Adrenal gland (tissue), 9 donors: ENCODE measurements at regions not wholly inside any gene's neighbourhood (a gene's known extent, or its start where the extent isn't known, plus 50 kb on each side); places are given as distances from the start of the nearest gene placed in this dataset.

Source experiments
- DNase-seq, 7 donors: peaks; one replicate each; pipeline ENCODE4 v3.0.0-alpha.2; 2019 to 2020
- H3K27ac ChIP-seq, 5 donors: fragments of 200-600 bp; sonication (generic) in 4 of 5; 1 replicate in 3 of 5; 2 replicates in 2 of 5; pipeline versions ENCODE4 v1.5.1 to v1.8.0; 2016 to 2020; ENCODE audit warnings: mild to moderate bottlenecking in 1 of 5
- H3K27me3 ChIP-seq: fragments of 200-600 bp; 2 replicates; pipeline ENCODE4 v1.8.0; 2021
- H3K36me3 ChIP-seq, 2 donors: fragments of 200-600 bp; replicated peaks in 1 of 2; 1 replicate in 1 of 2; 2 replicates in 1 of 2; pipeline versions ENCODE4 v1.5.1 to v1.8.0; 2018 to 2022
- H3K4me1 ChIP-seq, 2 donors: fragments of 200-600 bp; replicated peaks in 1 of 2; 1 replicate in 1 of 2; 2 replicates in 1 of 2; pipeline versions ENCODE4 v1.5.1 to v1.8.0; 2018 to 2021
- H3K4me3 ChIP-seq, 4 donors: fragments of 200-600 bp; sonication (generic) in 3 of 4; one replicate each; pipeline ENCODE4 v1.5.1; 2016 to 2018
- H3K9me3 ChIP-seq, 3 donors: fragments of 200-600 bp; sonication (generic) in 1 of 3; replicated peaks in 1 of 3; 1 replicate in 2 of 3; 2 replicates in 1 of 3; pipeline versions ENCODE4 v1.5.1 to v1.8.0; 2016 to 2021
- POLR2A ChIP-seq, 2 donors: fragments of 450-650 bp; IDR thresholded peaks; one replicate each; pipeline ENCODE4 v1.6.1; 2017; ENCODE audit warnings: antibody characterized with exemption in 2 of 2, mild to moderate bottlenecking in 2 of 2, moderate library complexity in 1 of 2
- WGBS, 4 donors: extraction: QIAGEN DNeasy Blood & Tissue Kit in 2 of 4; methylation state at CpG; one replicate each; pipeline versions ENCODE4 v1.1.5 to v1.1.7; 2013 to 2017; 5-methylcytosine and 5-hydroxymethylcytosine counted together
- intact Hi-C, 2 donors: fragments of 100-400 bp; cut with DNase I; formaldehyde crosslinking; loops; one replicate each; pipeline versions ENCODE4 v1.14.1 to v1.15.0; 2022 to 2023
- TF ChIP-seq, protein P1 (sequence below), 6 experiments: fragments of 450-650 bp in 4 of 6; fragments of 200-600 bp in 2 of 6; sonication (generic) in 1 of 6; IDR thresholded peaks; 1 replicate in 5 of 6; 2 replicates in 1 of 6; pipeline versions ENCODE4 v1.5.1 to v1.8.0; 2016 to 2021; ENCODE audit warnings: antibody characterized with exemption in 6 of 6, mild to moderate bottlenecking in 2 of 6, moderate library complexity in 1 of 6
- donor health status: healthy with polysubstance abuse.
- donor health status: Bipolar disorder and iron deficiency.
- donor health status: DM: yes; HTN: yes; CAD: no.
- donor health status: DM: no; HTN: no; CAD: no.
- donor health status: DM: no; HTN: no; CAD: no.

DNA sequence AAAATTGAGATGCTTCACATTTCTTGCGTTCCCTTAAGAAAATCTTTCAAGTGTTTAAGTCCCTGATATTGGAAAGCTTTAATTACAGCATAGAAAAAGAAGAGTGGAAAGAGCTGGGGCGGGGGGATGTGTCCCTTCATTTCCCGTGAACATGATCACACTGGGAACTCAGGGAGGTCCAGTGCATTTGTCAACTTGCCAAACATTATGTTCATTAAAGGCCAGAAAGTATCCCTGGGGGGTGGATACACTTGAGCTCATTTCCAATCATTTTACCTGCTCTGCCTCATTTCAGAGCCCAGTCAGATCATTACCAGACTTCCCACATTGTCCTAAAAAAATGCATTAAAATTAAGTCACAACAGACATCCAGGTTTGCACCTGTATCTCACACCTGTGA, 123.6 kb upstream of the KCNJ15 start:
- Histone ChIP-seq H3K4me1 (no peaks in the 10 kb centered on the region), H3K27me3 (no peaks in the 10 kb centered on the region), H3K4me3 (no peak overlapping the region), H3K9me3 (no peaks in the 10 kb centered on the region), H3K36me3 (no peaks in the 10 kb centered on the region), H3K27ac (no peak overlapping the region)
- WGBS, 4 donors = 59 to 77% (median 74%) methylated on average over 3 of the region's 3 CpGs
- DNase-seq = no peak
- TF ChIP-seq, protein P1, sequence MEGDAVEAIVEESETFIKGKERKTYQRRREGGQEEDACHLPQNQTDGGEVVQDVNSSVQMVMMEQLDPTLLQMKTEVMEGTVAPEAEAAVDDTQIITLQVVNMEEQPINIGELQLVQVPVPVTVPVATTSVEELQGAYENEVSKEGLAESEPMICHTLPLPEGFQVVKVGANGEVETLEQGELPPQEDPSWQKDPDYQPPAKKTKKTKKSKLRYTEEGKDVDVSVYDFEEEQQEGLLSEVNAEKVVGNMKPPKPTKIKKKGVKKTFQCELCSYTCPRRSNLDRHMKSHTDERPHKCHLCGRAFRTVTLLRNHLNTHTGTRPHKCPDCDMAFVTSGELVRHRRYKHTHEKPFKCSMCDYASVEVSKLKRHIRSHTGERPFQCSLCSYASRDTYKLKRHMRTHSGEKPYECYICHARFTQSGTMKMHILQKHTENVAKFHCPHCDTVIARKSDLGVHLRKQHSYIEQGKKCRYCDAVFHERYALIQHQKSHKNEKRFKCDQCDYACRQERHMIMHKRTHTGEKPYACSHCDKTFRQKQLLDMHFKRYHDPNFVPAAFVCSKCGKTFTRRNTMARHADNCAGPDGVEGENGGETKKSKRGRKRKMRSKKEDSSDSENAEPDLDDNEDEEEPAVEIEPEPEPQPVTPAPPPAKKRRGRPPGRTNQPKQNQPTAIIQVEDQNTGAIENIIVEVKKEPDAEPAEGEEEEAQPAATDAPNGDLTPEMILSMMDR (IDR thresholded peaks at IDR 0.05) = no peak
- no peak for TF ChIP-seq POLR2A (IDR thresholded peaks at IDR 0.05)
- intact Hi-C loops = no loop called here

DNA sequence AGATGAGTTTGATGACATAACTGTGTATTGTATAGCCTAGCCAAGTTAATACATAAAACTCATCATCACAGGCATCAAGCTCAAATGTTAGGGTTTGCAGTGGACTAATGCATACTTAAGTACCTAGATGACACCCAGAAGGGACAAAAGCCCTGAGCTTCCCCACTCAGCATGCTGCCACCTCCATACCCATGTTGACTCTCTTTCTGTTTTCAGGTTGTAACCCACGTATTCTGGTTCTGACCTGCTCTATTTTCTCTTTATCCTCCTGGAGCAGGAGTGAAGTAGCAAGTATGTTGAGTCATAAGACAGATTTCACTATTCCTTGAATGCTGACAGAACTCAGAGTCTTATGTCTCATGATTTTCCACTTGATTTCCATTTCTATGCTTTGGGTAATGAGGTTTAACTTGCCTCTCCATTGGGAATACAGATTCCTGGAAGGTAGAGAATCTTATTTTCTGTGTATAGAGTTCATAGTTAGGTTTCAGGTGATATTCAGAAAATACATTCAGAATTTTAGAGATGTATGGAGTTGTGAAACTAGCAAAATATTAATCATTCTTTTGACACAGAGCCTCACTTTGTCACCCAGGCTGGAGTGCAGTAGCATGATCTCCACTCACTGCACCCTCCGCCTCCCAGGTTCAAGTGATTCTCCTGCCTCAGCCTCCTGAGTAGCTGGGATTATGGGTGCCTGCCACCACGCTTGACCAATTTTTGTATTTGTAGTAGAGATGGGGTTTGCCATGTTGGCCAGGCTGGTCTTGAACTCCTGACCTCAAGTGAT, 122.5 kb upstream of the KCNJ15 start:
- no peak overlapping the region for H3K27ac ChIP-seq
- H3K36me3 ChIP-seq = no peaks in the 10 kb centered on the region
- no peak for DNase-seq
- no peaks in the 10 kb centered on the region for H3K9me3 ChIP-seq
- intact Hi-C loops = no loop called here
- 85 to 92% (median 90%) methylated on average over 3 of the region's 3 CpGs for WGBS, 4 donors
- H3K4me1 ChIP-seq = no peaks in the 10 kb centered on the region
- H3K27me3 ChIP-seq = no peaks in the 10 kb centered on the region
- no peak for TF ChIP-seq POLR2A (IDR thresholded peaks at IDR 0.05)
- TF ChIP-seq, protein P1 (IDR thresholded peaks at IDR 0.05) = no peak
- H3K4me3 ChIP-seq = no peak overlapping the region

DNA sequence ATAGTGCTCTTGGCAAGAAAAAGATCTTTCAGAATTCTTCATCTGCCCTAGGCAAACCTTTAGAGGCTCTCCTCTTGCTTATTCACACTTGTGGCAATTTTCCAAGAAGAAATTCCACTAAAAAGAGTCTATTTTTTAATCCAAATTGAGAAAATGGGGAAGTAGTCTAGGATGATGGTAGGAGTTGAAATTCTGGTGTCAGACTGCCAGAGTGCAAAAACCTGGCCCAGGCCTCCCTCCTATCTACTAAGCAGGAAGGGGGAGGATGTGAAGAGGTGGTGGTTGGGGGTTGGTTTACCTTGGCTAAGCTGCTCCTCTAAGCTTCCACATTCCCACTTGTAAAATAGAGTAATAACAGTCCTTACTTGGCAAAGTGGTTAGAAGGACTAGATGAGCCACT, 120.6 kb upstream of the KCNJ15 start:
- Histone ChIP-seq H3K4me1 (no peaks in the 10 kb centered on the region), H3K4me3 (no peak overlapping the region), H3K36me3 (no peaks in the 10 kb centered on the region), H3K27ac (no peak overlapping the region), H3K9me3 (no peaks in the 10 kb centered on the region), H3K27me3 (no peaks in the 10 kb centered on the region)
- intact Hi-C loops = no loop called here
- DNase-seq = no peak
- TF ChIP-seq POLR2A (IDR thresholded peaks at IDR 0.05) = no peak
- TF ChIP-seq, protein P1 (IDR thresholded peaks at IDR 0.05) = no peak

DNA sequence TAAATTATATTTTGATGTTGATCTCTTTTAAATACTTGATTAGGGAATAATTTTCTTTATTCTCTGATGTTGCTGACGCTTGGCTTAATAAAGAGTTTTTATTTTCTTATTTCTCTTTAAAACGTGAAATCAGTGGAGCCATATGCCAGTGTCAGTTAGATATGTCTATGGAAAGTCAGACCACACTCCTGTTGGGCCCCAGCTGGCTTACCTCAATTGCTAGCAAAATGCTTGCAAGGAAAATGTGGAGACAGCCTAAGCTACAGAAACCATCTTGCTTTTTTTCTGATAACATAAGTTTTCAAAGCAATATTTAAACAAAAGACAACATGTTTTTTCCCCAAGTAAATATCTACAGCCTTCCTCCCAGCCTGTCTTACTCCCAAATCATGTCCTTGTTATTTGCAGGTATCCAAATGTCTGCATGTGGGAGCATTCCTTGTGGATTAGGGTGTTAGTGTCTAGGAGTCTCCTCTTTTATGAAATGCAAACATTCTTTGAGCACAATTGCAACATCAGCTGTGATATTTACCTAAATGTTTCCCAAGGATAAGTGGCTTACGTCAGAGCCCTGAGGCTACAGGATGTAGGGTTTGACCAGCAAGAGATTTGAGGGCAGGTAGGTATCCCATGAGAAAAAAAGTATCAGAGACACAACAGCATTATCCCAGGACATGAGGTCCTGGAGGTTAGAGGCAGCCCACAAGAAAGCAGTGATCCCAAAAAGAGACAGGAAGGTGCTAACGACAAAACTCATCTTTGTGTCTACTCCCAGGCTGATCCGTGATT, 117.2 kb upstream of the KCNJ15 start:
- Histone ChIP-seq H3K4me3 (no peak overlapping the region), H3K27me3 (no peaks in the 10 kb centered on the region), H3K9me3 (no peaks in the 10 kb centered on the region), H3K36me3 (no peaks in the 10 kb centered on the region), H3K27ac (no peak overlapping the region), H3K4me1 (no peaks in the 10 kb centered on the region)
- no peak for TF ChIP-seq POLR2A (IDR thresholded peaks at IDR 0.05)
- TF ChIP-seq, protein P1 (IDR thresholded peaks at IDR 0.05) = no peak
- DNase-seq = no peak
- 69 to 76% (median 72%) methylated on average over 5 of the region's 5 CpGs for WGBS, 4 donors
- intact Hi-C loops = no loop called here
